ENCODE measurements at regions not wholly inside any gene's neighbourhood (a gene's known extent, or its start where the extent isn't known, plus 50 kb on each side); places are given as distances from the start of the nearest gene placed in this dataset.

DNA sequence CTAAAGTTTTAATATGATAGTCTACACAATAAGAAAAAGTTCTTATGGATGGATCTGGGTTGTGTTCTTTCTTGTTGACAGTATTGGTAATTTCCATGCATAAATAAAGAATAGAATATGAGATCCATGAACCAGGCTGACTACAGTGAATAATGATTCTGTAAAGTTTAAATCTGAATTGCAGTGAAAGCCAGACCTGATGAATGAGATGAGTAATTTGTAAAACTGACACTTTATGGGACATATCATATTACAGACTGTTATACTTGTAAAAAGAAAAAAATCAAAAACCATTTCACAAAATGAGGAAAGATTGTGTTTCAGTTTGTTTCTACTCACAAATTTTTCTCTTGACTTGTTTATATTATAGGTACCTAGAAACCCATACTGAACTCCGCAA lies 164.9 kb upstream of the SCN7A start:
- H4K20me1 ChIP-seq (ENCODE audit: insufficient read depth, low read length), result no peaks in the 10 kb centered on the region
- no peak overlapping the region for H3K14ac ChIP-seq (replicated peaks; ENCODE audit: low read depth, low read length)
- H4K91ac ChIP-seq (ENCODE audit: insufficient read depth, low read depth, low read length), result no peak overlapping the region
- dilution Hi-C loops (cut with HindIII; ENCODE audit: low sequenced_read_pairs, unreplicated experiment), result no loop called here
- intact Hi-C loops (cut with micrococcal nuclease), result no loop called here
- no peak overlapping the region for H3K4ac ChIP-seq (ENCODE audit: low read depth, low read length)
- H2AK5ac ChIP-seq (ENCODE audit: low read depth, low read length), result no peak overlapping the region
- H2BK15ac ChIP-seq (ENCODE audit: low read depth, low read length), result no peak overlapping the region
- DNase-seq (no peak), ATAC-seq (ENCODE audit: low read depth) (no peak)
- H3K4me1 ChIP-seq (ENCODE audit: control insufficient read depth, insufficient read depth, low read length), result no peaks in the 10 kb centered on the region
- in situ Hi-C loops (cut with MboI; ENCODE audit: low sequenced_read_pairs), result no loop called here
- no peaks in the 10 kb centered on the region for H3K27me3 ChIP-seq (ENCODE audit: control insufficient read depth, insufficient read depth, low read length)
- H2BK120ac ChIP-seq (ENCODE audit: low read depth, low read length), result no peak overlapping the region
- H2AFZ ChIP-seq (replicated peaks; ENCODE audit: low read length, poor library complexity), result no peak overlapping the region
- H3K9me3 ChIP-seq (ENCODE audit: control insufficient read depth, insufficient read depth, low read length), result no peaks in the 10 kb centered on the region
- ChIA-PET CTCF (interaction anchor here (0.6 to 0.7 kb wide), 3 partner anchors 113 to 1780 kb away, joined by 3 to 4 read pairs (median 3); no protein-coding TSS in a partner anchor), POLR2A (ENCODE audit: unreplicated experiment) (no interaction called here)
- H3K36me3 ChIP-seq (ENCODE audit: control insufficient read depth, insufficient read depth, low read length), result no peaks in the 10 kb centered on the region
- no peak overlapping the region for H4K8ac ChIP-seq (ENCODE audit: low read depth in 2 of 2, low read length in 2 of 2)
- BruUV-seq (replicated peaks), result no TSS peak
- no peak overlapping the region for H3K23ac ChIP-seq (ENCODE audit: low read depth, low read length)
- H2BK5ac ChIP-seq (ENCODE audit: low read depth, low read length, poor library complexity, severe bottlenecking), result no peak overlapping the region
- no peak overlapping the region for H2BK20ac ChIP-seq (ENCODE audit: low read depth, low read length)
- WGBS, 2 experiments (ENCODE audit: extremely low coverage in 2 of 2, insufficient read length in 1 of 2), result no CpG with 5 or more reads among the region's 1 CpG
- H3K4me3 ChIP-seq (ENCODE audit: insufficient read depth, low read depth, low read length), result no peak overlapping the region
- H3K18ac ChIP-seq (ENCODE audit: low read depth, low read length), result no peak overlapping the region
- H3K27ac ChIP-seq (ENCODE audit: insufficient read depth, low read length), result no peak overlapping the region
- no peak overlapping the region for H2AK9ac ChIP-seq (replicated peaks; ENCODE audit: low read depth, low read length, poor library complexity)
- no peak overlapping the region for H3K9ac ChIP-seq (ENCODE audit: low read depth, low read length)
- TF ChIP-seq FOS (IDR thresholded peaks at IDR 0.05; ENCODE audit: low read depth, low read length) (no peak), SMC3 (IDR thresholded peaks at IDR 0.05; ENCODE audit: low read depth, low read length) (no peak), RCOR1 (IDR thresholded peaks at IDR 0.05; ENCODE audit: insufficient replicate concordance, low read length) (no peak), CHD1 (IDR thresholded peaks at IDR 0.05; ENCODE audit: low read depth, low read length) (no peak)
- TF ChIP-seq, protein P1, sequence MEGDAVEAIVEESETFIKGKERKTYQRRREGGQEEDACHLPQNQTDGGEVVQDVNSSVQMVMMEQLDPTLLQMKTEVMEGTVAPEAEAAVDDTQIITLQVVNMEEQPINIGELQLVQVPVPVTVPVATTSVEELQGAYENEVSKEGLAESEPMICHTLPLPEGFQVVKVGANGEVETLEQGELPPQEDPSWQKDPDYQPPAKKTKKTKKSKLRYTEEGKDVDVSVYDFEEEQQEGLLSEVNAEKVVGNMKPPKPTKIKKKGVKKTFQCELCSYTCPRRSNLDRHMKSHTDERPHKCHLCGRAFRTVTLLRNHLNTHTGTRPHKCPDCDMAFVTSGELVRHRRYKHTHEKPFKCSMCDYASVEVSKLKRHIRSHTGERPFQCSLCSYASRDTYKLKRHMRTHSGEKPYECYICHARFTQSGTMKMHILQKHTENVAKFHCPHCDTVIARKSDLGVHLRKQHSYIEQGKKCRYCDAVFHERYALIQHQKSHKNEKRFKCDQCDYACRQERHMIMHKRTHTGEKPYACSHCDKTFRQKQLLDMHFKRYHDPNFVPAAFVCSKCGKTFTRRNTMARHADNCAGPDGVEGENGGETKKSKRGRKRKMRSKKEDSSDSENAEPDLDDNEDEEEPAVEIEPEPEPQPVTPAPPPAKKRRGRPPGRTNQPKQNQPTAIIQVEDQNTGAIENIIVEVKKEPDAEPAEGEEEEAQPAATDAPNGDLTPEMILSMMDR (conservative IDR thresholded peaks at IDR 0.05; ENCODE audit: low read depth, low read length), result no peak
- no peak overlapping the region for H3K56ac ChIP-seq (ENCODE audit: extremely low read depth, insufficient read depth, low read length)
- H4K5ac ChIP-seq (ENCODE audit: low read depth, low read length), result no peak overlapping the region
- no peaks in the 10 kb centered on the region for H3K9me1 ChIP-seq (ENCODE audit: insufficient read depth, low read length)
- no peaks in the 10 kb centered on the region for H3K79me1 ChIP-seq (ENCODE audit: low read depth in 1 of 2, low read length in 2 of 2)
- H3K4me2 ChIP-seq (ENCODE audit: low read depth, low read length), result no peak overlapping the region
